Effector memory CD8-positive, alpha-beta T cell (primary cell): ENCODE measurements at regions not wholly inside any gene's neighbourhood (a gene's known extent, or its start where the extent isn't known, plus 50 kb on each side); places are given as distances from the start of the nearest gene placed in this dataset.
"Not testable (repeated sequence)": the region's sequence is repeated elsewhere in the genome, so short reads cannot be mapped to it uniquely, and the experiment has no call there.

Experiments used
- ATAC-seq: fragments of 150-1000 bp; cut with Tn5 transposase; replicated peaks from 2 replicates; pipeline ENCODE4 v1.10.0; 2021; ENCODE audit warnings: mild to moderate bottlenecking, moderate library complexity
- DNase-seq, 3 experiments: peaks; one replicate each; pipeline ENCODE4 v3.0.0; 2021
- H3K27ac Mint-ChIP-seq, 2 donors: one replicate each; pipeline ENCODE4 v1.8.0; 2022; ENCODE audit warnings: mild to moderate bottlenecking in 2 of 2, mixed read lengths in 2 of 2, moderate library complexity in 2 of 2
- H3K27me3 Mint-ChIP-seq, 2 donors: one replicate each; pipeline ENCODE4 v1.8.0; 2022; ENCODE audit warnings: mixed read lengths in 2 of 2
- H3K36me3 Mint-ChIP-seq: one replicate; pipeline ENCODE4 v1.8.0; 2022; ENCODE audit warnings: mild to moderate bottlenecking, moderate library complexity, mixed read lengths; ENCODE audit not compliant: insufficient read depth
- H3K4me1 Mint-ChIP-seq, 2 donors: one replicate each; pipeline ENCODE4 v1.8.0; 2022; ENCODE audit warnings: low read depth in 2 of 2, mixed read lengths in 2 of 2
- H3K4me3 Mint-ChIP-seq, 2 donors: one replicate each; pipeline ENCODE4 v1.8.0; 2022; ENCODE audit warnings: mild to moderate bottlenecking in 2 of 2, mixed read lengths in 2 of 2, moderate library complexity in 2 of 2
- H3K9me3 Mint-ChIP-seq, 2 donors: one replicate each; pipeline ENCODE4 v1.8.0; 2022; ENCODE audit warnings: mixed read lengths in 2 of 2

- H3K4me1 Mint-ChIP-seq, result peaks cover 4 to 12% of the 10 kb centered on the region in 2 donors
- peaks cover 21% of the 10 kb centered on the region for H3K36me3 Mint-ChIP-seq
- H3K9me3 Mint-ChIP-seq, result no peaks in the 10 kb centered on the region
- no peaks in the 10 kb centered on the region for H3K27me3 Mint-ChIP-seq
- no peak overlapping the region for H3K4me3 Mint-ChIP-seq
- ATAC-seq (no peak), DNase-seq (no peak)
- peak overlapping the region in 1 of 2 donors; percentile 45 for H3K27ac Mint-ChIP-seq
Observed at GRCh38 chr15:30830961-30831360, 72.8 kb upstream of the FAN1 start.

DNA sequence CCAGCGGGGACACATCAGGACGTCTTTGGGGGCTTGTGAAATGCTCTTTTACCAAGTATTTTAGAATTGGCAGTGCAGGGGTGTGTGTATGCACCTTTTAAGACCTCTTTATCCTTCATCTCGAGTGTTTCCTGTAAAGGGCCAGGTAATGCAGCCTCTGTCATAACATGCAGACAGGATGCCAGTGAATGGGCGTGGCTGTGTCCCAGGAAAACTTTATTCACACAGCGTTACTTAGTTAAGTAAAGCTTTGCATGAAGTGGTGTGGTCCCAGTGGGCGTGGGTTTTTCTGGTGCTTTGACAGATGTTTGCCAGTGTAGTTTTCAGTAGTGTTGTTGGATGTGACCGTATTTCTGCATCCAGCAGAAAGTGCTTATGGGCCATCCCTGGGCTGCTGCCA is 70.3 kb upstream of the FAN1 start:
- H3K4me1 Mint-ChIP-seq, result peaks cover 0 to 10% of the 10 kb centered on the region in 2 donors
- not testable (repeated sequence) for H3K9me3 Mint-ChIP-seq, DNase-seq, H3K4me3 Mint-ChIP-seq, H3K27ac Mint-ChIP-seq, ATAC-seq, H3K27me3 Mint-ChIP-seq
- H3K36me3 Mint-ChIP-seq, result peaks cover 27% of the 10 kb centered on the region

DNA sequence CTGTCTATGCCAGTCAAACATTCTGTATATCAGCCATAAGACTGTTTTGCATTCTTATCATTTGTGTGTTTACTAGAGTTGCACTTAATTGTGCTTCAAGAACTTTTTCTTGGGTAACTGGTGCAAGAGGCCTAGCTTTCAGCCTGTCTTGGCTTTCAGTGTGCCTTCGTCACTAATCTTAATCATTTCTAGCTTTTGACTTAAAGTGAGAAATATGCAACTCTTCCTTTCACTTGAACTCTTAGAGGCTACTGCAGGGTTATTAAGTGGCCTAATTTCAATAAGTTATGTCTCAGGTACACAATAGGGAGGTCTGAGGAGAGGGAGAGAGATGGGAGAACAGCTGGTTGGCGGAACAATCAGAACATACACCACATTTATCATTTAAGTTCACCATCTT is 62.1 kb upstream of the FAN1 start:
- not testable (repeated sequence) for H3K4me3 Mint-ChIP-seq, H3K36me3 Mint-ChIP-seq, H3K9me3 Mint-ChIP-seq, DNase-seq, ATAC-seq, H3K4me1 Mint-ChIP-seq, H3K27ac Mint-ChIP-seq
- peaks cover 12 to 13% of the 10 kb centered on the region in 2 donors for H3K27me3 Mint-ChIP-seq

- H3K27me3 Mint-ChIP-seq, result peaks cover 12 to 13% of the 10 kb centered on the region in 2 donors
- H3K9me3 Mint-ChIP-seq, H3K4me1 Mint-ChIP-seq, H3K36me3 Mint-ChIP-seq: not testable (repeated sequence)
- peak overlapping the region; percentile 42 to 49 for H3K27ac Mint-ChIP-seq
- peak overlapping the region in 1 of 2 donors; percentile 5 for H3K4me3 Mint-ChIP-seq
- ATAC-seq (peak; percentile 96), DNase-seq (peak in 2 of 3 experiments; percentile 10 to 13)
Observed at GRCh38 chr15:30842798-30843472, 60.8 kb upstream of the FAN1 start.

DNA sequence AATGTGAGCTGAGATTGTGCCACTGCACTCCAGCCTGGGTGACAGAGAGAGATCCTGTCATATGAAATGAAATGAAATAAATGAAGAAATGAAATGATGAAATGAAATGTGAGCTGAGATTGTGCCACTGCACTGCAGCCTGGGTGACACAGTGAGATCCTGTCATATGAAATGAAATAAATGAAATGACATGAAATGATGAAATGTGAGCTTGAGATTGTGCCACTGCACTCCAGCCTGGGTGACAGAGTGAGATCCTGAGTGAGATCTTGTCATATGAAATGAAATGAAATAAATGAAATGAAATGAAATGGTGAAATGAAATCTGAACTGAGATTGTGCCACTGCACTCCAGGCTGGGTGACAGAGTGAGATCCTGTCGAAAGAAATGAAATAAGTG is 58.2 kb upstream of the FAN1 start:
- not testable (repeated sequence) for H3K9me3 Mint-ChIP-seq, H3K36me3 Mint-ChIP-seq, H3K4me1 Mint-ChIP-seq, H3K27ac Mint-ChIP-seq, ATAC-seq, DNase-seq, H3K4me3 Mint-ChIP-seq
- peaks cover 12 to 13% of the 10 kb centered on the region in 2 donors for H3K27me3 Mint-ChIP-seq
